Islet precursor cell (in vitro differentiated cells): ENCODE measurements at regions not wholly inside any gene's neighbourhood (a gene's known extent, or its start where the extent isn't known, plus 50 kb on each side); places are given as distances from the start of the nearest gene placed in this dataset.
A peak's percentile ranks its signal among the peaks of the same experiment; 100 is the strongest.

Source experiments
- DNase-seq: peaks from one replicate; pipeline ENCODE4 v3.0.0-alpha.2; 2018

DNA sequence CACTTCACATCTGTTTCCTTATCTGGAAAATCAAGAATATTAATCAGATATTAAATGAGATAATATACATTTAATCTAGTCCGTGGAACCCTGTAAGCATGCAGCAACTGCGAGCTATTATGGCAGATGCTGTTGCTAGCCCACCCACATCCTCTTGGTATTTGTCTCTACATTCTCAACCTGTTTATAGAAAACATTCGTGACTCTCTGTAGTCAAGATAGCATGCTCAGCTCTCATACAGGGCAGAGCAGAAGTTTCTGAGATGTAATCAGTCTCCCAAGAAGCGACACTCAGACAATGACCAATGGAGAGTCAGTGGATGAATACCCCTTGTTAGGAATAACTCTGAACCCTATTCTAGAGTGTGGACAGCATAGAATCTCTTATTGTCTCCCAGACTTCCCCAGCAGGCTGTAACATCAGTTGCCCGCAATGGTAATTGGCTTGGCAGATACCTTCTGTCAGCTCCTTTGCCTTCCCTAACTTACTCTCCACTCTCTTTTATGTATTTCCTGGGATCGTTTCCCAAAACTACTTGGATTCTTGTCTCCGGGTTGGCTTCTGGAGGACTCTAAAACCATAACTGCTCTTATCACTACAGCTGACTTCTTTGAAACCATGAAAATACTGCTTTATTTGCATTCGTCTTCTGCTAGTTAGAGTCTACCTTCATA, 400.7 kb upstream of the TNP1 start:
- no peak for DNase-seq

DNA sequence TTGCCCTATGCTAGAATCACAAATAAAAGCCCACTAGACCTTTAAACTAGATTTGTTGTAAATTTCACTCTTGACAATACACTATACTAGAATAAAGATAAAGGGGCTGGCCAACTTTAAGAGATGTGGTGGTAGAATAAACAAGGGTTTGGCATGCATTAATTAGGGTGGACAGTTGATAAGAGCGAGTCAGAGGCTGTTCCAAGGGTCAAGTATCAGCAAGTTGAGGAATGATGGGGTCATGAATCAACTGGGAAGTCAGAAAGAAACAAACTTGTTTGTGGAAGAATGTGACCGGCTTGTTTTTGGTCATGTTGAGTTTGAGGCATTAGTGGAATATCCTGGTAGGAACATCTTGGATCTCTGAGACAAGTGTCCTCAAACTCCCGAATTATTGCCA, 398.3 kb upstream of the TNP1 start:
- no peak for DNase-seq

DNA sequence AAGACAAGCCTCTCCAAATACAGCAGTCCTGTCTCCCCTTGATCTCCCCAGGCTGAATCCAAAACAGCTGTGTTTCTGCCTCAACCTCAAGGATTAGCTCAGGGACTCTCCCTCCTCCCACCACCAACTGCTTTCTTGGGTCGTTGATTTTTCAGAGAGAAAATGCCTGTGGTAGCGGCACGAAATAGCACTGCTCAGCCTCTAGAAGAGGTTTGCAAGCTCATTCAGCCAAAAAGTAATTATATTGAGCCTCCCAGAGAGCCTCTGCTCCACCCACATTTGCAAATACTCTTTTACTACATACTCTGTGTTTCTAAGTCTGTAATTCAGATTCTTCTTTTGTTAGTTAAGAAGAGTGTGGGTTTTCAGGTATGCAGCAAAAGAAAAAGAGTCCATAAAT, 396.4 kb upstream of the TNP1 start:
- DNase-seq, result no peak

DNA sequence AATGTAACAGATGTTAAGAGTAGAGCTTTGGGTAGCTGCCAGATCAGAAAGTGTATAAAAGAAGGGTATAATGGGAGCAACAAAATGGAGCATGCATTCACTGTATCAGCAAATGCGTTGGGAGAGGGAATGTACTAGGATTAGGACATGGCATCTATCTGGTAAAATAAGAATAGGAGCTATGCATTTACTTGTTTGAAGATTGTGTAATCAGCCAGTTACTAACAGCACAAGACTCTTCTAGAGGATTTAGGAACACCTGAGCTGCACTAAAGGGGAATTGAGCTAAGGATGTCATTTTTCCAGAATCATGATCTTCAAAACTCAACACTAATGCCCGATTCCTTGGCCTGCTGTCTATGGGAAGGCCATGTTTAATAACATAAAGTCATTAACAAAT, 394.2 kb upstream of the TNP1 start:
- DNase-seq, result no peak

DNA sequence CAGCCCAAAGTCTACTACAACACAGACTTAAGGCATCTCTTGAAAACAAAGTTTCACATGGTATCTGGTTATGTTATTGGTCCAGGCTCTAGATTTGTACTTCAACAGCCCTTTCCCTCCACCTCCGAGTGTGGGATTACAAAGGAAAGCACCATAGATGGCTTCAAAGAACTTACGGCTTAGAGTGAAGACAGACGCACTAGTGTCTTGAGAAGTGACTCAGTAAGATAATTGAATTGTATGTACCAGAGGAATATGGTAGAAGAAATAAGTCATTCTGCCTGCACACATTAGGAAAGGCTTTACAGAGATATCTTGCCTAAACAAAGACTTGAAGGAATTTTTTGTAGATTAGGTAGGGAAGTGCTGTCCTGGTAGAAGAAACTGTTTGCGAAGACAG, 392.3 kb upstream of the TNP1 start:
- DNase-seq, result no peak

DNA sequence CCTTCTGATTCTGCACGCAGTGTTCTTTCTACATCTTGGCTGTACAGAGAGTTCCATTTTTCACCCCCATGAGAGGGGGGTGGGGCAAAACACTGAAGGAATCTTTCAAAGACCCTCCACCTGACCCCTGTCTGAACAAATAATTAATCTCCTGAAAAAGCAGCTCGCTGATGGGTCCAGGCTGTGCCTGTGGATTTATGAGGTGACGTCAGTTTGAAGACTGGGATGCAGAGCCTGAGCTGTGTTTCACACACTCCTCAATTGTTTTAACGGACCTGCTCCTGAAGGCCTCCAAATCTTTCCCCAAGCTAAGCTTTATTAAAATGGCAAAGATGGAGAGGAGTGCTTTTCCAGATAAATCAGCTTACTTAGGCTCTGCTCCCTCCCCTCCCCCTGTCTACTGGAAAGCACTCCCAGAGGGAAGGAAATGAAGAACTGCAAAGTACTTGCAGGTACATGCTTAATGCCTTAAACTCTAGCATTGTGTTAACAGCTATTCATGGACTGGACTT, 390.2 kb upstream of the TNP1 start:
- peak; percentile 77 for DNase-seq

DNA sequence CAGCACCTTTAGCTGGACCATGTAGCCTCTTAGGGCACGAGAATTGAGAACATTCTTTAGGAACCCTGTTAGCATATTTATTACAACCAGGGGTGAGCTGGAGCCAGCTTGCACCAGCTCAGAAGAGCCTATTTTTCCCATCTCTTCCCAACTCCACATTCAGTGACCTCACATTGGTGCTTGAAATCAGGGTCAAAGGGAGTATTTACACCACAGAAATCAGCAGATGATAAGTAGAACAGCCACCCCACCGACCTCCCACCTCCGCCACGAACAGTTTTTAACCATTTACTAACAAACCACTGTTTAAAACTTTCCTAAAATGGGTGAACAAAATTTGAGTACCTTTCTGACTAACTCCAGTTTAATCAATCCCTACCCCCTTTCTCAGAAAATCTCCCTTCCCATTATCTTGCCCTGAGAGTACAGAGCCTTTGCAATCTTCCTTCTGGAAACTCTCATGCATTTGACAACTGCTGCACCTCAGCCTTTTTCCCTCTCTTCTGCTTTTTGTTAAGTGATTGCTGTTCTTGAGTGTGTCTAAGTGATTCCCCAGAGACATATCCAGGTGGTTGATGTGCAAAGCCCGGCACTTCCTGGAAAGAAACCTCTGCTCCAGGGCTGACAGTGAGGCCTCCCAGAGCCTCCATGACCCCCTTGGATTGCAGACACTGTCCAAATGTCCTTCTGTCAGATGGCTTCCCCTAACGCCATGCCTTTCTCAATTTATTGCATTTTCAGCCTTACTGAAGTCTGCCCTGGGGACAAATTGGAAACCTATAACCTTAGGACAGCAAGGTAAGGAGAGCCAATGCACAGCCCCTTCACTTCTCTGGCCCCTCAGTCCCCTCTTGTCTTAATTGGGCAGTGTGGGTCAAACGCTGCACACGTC, 389.5 kb upstream of the TNP1 start:
- DNase-seq, result peak; percentile 94

DNA sequence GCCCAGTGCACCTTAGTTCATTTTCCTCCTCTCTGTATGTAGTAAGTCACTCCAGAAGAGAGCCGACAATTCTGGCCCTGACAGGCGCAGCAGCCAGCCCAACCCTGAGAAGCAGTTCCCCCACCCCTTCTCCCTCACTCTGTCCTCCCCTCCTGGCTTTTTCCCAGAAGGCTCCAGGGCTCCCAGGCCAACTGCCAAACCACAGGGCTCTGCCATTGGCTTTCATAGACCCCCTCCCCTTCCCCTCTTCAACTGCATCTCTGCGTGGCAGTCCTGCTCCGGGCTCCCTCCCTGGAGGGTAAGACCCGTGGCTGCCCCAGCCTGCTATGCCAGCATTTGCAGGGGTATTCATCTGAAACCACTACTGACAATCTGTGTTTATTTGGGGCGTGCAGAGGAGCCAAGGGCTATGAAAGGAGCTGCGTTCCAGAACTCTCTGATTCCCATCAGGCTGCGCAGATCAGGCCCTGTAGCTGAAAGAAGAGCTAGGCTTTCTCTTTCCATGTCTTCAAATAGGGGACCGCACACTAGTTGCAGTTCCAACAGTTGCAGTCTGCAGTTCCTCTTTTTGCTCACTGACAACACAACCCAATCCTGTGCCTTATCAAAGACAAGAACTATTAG, 388.6 kb upstream of the TNP1 start:
- DNase-seq, result peak; percentile 64

DNA sequence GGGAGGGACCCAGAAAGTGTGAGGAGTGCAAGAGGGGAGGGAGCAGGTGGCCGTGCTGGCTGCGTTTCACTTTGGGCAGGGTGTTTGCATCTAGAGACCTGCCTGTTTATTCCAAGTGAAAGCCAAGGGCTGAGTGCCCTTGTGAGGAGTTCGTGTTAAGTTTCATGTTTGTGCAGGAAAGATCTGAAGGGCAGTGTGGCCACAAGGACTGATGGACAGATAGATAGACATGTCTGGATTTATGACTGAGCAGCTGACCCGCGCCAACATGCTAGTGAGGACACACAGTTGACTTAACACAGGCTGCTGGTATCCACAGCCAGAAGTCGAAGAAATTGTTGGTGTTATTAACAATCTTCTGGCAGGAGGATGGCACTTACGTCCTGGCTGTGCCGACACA, 387.6 kb upstream of the TNP1 start:
- no peak for DNase-seq

DNA sequence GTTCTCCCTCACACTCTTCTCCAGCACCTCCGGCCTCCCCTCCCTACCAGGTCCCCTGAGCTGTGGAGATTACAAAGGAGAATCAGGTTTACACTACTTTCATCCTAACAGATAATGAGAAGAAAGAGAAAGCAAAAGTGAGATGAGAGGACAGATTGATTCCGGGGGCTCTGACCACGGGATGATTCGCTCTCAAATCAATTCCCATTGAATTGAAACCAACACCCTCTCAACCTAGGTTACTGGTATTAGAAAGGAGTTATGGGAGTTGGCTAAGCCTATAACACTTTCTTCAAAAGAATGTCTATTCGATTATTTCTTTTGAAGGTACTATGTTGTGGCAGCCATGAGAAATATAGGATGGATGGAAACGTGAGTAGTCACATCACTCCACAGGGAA, 386.2 kb upstream of the TNP1 start:
- DNase-seq, result no peak

DNA sequence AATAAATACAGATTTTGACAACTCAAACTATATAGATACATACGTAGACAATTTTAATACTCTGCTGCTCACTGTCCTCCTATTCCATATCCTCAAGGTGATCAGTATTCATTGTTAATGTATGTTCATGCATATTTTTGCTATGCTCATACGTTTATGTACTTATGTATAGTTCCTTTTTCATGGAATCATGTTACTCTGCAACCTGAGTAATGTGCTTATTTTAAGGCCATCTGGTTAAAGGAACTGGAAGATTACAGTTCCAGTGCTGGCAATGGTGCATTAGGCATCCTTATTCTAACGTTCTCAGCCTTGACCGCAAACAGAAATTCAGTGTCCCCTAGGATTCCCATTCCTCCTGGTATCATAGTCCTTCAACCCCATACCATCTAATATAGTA, 385.0 kb upstream of the TNP1 start:
- DNase-seq, result no peak

DNA sequence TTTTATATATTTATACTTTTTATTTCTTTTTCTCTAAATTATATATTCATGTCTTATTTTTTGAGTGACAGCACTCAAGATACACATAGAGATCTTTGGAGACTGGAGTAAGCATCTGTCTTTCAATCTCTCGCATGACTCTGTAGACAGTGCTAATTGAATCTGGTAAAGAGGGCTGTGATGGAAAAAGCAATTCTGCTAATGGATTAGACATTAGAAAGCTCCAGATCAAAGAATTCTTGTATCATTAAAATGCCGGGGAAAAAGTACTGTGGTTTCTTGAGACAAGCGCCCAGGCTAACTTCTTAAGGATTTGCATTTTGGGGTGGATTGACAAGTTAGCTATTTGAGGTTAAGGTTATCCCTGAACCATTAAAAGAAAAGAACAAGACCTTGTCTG, 383.1 kb upstream of the TNP1 start:
- no peak for DNase-seq

DNA sequence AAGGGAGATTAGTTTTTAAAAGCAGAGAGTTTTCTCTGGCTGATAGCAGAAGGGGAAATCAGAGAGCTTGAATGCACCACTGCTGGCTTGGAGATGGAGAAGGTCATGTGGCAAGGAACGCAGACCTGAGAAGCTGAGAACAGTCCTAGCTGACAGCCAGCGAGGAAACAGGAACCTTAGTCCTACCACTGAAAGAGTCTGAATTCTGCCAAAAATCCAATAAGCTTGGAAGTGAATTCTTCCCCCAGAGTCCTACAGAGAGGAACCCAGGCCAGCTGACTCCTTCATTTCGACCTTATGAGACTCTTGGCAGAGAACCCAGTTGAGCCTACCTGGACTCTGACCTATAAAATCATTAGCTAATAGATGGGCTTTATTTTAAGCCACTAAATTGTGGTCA, 371.9 kb upstream of the TNP1 start:
- no peak for DNase-seq

DNA sequence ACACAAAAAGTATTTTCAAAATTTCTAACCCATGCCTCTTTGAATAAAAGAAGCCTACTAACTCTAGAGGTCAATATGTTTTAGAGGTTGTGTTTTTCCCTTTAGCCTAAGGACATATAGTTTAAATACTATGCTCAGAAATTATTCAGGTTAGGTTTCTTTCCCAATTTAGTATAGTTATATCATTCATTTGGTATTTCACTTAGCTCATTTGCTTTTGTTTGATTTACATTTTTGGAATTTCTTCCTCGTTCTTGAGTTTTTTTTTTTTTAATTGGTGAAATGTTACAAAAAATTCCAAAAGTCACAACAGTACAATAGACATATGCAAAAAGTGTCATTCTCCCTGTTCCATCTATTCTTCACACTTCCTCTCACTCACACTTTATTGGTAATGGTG, 371.3 kb upstream of the TNP1 start:
- DNase-seq, result no peak

DNA sequence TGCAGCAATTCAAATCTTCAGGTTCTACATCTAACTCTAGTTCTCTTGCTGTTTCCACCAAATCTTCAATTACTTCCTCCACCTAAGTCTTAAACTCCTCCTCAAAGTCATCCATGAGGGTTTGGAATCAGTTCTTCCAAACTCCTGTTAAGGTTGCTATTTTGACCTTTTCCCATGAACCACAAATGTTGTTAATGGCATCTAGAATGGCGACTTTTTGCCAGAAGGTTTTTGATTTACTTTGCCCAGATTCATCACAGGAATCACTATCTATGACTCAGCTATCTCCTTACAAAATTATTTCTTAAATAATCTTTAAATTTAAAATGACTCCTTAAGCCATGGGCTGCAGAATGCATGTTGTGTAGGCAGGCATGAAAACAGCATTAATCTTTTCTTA, 368.9 kb upstream of the TNP1 start:
- no peak for DNase-seq

DNA sequence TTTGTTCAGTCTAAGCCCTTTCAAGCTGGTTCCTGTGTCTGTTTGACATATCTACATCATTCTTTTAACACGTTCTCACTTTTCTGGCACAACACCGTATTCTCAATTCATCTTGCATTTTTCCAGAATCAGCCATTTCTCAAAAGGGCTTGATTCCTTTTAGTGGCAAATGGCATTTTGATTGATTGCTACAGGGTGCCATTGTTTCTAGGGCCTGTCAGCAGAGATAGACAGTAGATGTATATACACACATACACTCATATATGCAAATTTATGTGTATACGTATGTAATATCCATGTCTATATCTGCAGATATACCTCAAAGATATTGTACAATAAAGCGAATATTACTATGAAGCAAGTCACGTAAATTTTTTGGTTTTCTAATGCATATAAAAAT, 367.9 kb upstream of the TNP1 start:
- DNase-seq, result no peak

DNA sequence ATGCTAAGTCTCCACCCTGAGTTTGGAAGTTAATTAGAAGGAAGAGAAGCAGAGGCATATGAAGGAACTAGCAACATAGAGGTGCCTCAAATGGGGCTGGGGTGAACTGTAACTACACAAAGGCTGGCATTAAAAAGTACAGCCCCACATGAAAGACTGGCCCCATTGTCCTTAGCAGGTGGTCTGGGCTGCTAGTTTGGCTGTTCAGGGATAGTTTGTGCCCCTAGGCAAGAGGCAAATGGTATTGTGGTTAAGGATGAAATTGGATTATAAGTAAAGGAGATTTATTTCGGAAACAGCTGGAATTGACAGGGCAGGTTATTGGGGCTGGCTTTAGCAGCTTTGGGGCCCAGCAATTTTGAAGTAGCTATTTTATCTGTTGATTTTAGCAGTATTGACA, 365.7 kb upstream of the TNP1 start:
- DNase-seq, result peak; percentile 59

DNA sequence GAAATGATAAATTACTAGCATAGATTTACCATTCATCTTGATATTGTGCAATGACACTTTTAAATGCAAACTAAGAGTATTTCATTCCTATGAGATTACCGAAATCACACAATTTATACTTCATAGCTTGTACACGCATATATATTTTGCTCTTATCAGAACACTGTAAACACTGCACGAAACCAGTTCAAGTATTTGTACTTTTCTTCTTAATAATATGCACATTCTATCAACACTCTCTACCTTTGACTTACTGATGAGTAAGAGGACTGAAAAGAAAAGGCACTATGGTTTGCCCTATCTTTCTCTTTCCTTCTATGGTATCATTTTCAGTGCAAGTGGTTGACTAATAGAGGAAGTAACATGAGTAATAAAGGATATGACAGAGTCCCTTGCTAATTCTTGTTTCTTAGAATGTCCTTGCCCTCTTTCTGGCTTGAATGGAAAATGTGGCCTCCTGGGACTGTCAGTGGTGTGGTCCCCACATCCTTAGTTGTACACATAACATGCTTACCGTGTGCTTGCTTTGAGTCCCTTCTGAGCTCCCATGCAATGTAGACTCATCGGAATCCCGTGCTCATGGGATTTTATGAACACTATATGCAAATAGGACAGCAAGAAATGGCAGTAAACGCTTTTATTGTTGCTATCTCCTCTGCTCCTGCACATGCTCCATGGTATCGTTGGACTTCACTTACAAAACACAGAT, 363.5 kb upstream of the TNP1 start:
- DNase-seq, result no peak

DNA sequence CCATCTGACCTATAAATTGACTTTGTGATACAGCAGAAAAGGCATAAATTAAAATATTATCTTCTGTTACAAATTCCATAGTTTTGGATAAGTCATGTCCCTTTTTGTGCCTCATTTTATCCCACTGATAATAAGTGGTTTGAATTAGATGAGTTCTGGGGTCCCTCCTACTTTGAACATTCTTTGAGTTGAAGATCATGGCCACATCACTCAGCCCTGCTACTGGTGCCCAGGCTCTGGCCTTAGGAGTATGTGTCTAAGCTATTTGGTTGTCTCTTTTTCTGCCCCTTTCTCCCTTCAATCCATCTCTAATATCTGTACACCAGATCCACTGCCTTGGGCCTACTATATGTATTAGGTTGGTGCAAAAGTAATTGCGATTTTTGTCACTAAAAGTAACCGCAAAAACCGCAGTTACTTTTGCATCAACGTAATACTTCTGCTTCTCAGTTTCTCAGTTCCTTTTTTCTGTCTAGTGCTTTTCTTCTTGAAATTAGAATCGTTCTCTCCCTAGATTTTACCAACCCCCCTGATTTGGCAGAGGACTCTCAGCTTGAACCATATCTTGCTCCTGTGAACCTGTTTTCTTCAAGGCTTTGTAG, 362.5 kb upstream of the TNP1 start:
- DNase-seq, result no peak

DNA sequence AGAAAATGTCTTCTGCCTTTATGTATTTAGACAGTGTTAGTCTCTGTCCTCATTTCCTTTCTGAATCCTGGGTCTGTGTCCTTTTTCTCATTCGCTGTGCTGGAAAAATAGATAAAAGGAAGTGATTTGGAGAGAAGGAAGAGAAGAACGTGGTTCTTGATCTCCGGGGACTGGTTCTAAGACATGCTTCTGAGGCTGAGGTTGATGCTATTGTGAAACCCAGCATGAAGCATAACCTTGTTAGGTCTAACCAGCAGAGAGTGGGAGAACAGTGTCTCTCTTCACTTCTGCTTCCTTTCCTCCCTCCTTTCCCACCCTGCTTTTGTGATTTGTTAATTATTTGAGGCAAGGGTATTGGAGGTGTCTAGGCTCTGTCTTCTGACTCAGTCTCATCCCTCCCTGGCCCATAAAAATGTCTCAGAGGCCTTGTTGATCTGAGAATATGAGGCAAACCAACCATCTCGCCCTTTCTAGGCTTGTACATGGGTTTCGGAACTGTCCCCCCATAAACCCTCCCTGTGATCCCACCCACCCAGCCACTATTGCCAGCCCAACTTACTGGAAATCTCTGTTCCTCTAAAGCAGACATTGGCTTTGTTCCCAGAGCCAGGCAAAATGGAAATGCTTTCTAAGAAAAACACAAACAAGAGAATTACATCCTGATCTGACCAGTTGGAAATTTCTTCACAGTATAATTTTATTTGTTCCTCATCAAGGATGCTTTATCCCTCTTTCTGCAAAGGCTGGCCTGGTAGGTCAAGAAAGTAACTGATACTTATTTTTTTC, 360.6 kb upstream of the TNP1 start:
- no peak for DNase-seq

DNA sequence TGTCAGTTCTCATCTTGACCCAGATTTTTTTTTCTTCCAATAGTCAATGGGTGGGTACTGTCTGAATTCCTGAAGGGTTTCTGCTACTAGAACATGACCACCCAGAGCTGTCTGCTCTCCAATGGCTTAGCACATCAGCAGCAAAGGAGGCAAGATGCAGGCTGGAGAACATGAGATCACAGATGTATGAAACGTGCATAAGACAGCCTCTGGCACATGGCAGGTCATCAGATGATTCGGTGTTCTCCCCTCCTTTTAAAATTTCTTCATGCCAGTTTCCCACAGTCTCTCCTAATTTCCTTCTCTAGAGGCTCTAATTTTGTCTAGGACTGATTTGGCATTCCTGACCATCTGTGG, 359.3 kb upstream of the TNP1 start:
- DNase-seq, result no peak
